ENCODE measurements at regions not wholly inside any gene's neighbourhood (a gene's known extent, or its start where the extent isn't known, plus 50 kb on each side); places are given as distances from the start of the nearest gene placed in this dataset.

GRCh38 chr5:163790497-163790896 is 285.1 kb downstream of the MAT2B start:
- Histone ChIP-seq H3K4me1 (no peaks in the 10 kb centered on the region), H3K4me3 (no peak overlapping the region), H3K27me3 (no peaks in the 10 kb centered on the region), H3K36me3 (no peaks in the 10 kb centered on the region), H3K27ac (no peak overlapping the region), H3K9me3 (no peaks in the 10 kb centered on the region)
- no peak for TF ChIP-seq CTCF (IDR thresholded peaks at IDR 0.05)
- no peak for DNase-seq (ENCODE audit: low spot score)

- no peak for DNase-seq (ENCODE audit: low spot score)
- H3K27ac ChIP-seq = no peak overlapping the region
- H3K27me3 ChIP-seq = no peaks in the 10 kb centered on the region
- TF ChIP-seq CTCF (IDR thresholded peaks at IDR 0.05) = no peak
- no peaks in the 10 kb centered on the region for H3K9me3 ChIP-seq
- no peaks in the 10 kb centered on the region for H3K4me1 ChIP-seq
- H3K36me3 ChIP-seq = no peaks in the 10 kb centered on the region
- H3K4me3 ChIP-seq = no peak overlapping the region
Observed at GRCh38 chr5:163794993-163795392, 289.6 kb downstream of the MAT2B start.

DNA sequence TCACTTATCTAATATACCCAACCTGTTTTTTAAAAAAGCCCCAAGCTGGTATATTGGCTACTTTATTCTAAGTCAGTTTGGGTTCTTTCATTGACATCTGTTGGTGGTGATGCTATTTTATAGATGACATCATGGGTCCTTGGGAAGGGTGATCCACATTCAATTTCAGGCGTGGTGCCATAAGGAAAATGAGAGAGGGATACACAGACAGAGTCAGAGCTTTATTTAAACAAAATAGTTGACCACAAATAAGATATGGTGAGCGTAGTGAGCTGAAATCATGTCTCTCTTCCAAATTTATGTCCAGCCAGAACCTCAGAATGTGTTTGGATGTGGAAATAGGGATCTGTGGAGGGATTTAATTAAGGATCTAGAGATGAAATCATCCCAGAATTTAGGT is 302.4 kb downstream of the MAT2B start:
- DNase-seq (ENCODE audit: low spot score) = no peak
- H3K27me3 ChIP-seq = no peaks in the 10 kb centered on the region
- TF ChIP-seq CTCF (IDR thresholded peaks at IDR 0.05) = no peak

DNA sequence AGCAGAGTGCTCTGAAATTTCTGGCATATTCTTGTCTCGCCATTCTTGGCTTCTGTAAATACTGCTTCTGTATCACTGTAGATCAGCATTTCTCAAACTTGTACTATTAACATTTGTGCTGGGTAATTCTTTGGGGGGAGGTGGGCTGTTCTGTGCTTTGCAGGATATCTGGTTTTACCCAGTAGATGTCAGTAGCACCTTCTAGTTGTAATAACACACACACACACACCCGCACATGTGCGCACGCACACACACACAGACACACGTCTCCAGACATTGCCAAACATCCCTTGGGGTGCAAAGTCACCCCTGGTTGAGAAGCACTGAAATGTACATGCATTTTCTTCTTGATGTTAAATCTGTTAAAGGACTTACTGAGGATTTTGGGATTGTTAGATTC is 304.1 kb downstream of the MAT2B start:
- TF ChIP-seq CTCF (IDR thresholded peaks at IDR 0.05) = no peak

More for the DNA sequence above, 302.4 kb downstream of the MAT2B start:
- Histone ChIP-seq H3K9me3 (no peaks in the 10 kb centered on the region), H3K36me3 (no peaks in the 10 kb centered on the region), H3K4me1 (no peaks in the 10 kb centered on the region), H3K27ac (no peak overlapping the region), H3K4me3 (no peak overlapping the region)

DNA sequence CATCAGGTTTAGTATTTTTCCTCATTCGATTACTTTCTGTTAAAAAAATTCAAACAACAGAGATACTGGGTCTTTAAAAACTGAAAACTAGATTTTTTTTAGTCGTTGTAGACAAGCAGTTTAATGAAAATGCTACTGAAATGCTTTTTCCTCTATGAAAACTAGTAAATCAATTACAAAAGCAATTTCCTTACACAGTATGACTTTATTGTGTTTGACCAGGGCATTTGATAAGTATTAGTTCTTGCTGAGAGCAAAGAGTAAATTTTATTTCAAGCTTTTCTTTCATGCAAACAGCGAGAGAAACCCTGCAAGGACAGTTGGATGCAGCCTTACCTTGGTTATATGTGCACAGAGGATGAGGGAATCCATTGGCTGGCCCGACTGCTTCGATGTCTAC is 308.5 kb downstream of the MAT2B start:
- H3K4me3 ChIP-seq = no peak overlapping the region
- no peak for TF ChIP-seq CTCF (IDR thresholded peaks at IDR 0.05)
- no peak overlapping the region for H3K27ac ChIP-seq
- no peaks in the 10 kb centered on the region for H3K9me3 ChIP-seq
- DNase-seq (ENCODE audit: low spot score) = no peak
- H3K4me1 ChIP-seq = no peaks in the 10 kb centered on the region
- no peaks in the 10 kb centered on the region for H3K27me3 ChIP-seq
- H3K36me3 ChIP-seq = no peaks in the 10 kb centered on the region

More for the DNA sequence above, 304.1 kb downstream of the MAT2B start:
- Histone ChIP-seq H3K4me1 (no peaks in the 10 kb centered on the region), H3K36me3 (no peaks in the 10 kb centered on the region), H3K27ac (no peak overlapping the region), H3K4me3 (no peak overlapping the region), H3K27me3 (no peaks in the 10 kb centered on the region), H3K9me3 (no peaks in the 10 kb centered on the region)
- DNase-seq (ENCODE audit: low spot score) = no peak

DNA sequence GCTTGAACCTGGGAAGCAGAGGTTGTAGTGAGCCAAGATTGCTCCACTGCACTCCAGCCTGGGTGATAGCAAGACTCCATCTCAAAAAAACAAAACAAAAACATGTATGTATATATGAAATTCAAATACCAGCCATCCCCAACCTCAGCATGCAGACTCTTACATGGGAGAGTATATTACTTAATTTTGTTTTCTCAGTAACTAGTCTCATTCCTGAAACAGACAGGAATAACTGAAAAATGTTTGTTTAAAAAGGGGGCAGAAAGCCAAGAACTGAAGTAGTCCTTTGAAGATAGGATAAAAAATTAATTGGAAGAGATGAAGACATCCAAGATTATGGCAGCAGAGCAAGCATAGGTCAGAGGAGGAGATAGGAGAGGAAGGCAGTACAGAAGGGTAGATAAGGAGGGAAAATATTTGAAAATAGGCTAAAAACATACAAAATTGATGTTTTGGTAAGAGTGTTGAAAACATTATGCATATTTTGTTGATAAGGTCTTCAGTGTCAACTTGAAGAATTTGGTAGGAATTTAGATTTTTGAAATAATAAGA is 309.9 kb downstream of the MAT2B start:
- Histone ChIP-seq H3K27me3 (no peaks in the 10 kb centered on the region), H3K4me1 (no peaks in the 10 kb centered on the region), H3K36me3 (no peaks in the 10 kb centered on the region), H3K4me3 (no peak overlapping the region), H3K9me3 (peaks cover 0 to 7% of the 10 kb centered on the region in 2 donors), H3K27ac (no peak overlapping the region)
- TF ChIP-seq CTCF (IDR thresholded peaks at IDR 0.05) = no peak
- DNase-seq (ENCODE audit: low spot score) = no peak
